ENCODE measurements at regions not wholly inside any gene's neighbourhood (a gene's known extent, or its start where the extent isn't known, plus 50 kb on each side); places are given as distances from the start of the nearest gene placed in this dataset.

GRCh38 chr10:8183241-8183704 lies 128.8 kb downstream of the GATA3 start:
- peak; percentile 70 for FAIRE-seq
- Histone ChIP-seq H3K9me3 (no peaks in the 10 kb centered on the region), H3K4me3 (no peak overlapping the region), H3K27ac (no peak overlapping the region), H3K4me1 (no peaks in the 10 kb centered on the region), H3K4me2 (no peak overlapping the region)
- CTCF ChIA-PET, result no interaction called here
- POLR2A ChIA-PET, result no interaction called here
- 67% methylated on average over 5 of the region's 5 CpGs for WGBS (ENCODE audit: missing lambda C conversion rate)
- no peak for DNase-seq (ENCODE audit: low read depth in 1 of 2, low spot score in 1 of 2)
- no peak for ATAC-seq
- no peak for TF ChIP-seq POLR2A (IDR thresholded peaks at IDR 0.05; ENCODE audit: low read length)
- TF ChIP-seq REST (IDR thresholded peaks at IDR 0.05), result no peak
- TF ChIP-seq E2F6 (IDR thresholded peaks at IDR 0.05; ENCODE audit: borderline replicate concordance, low read depth), result no peak
- TF ChIP-seq PBX3 (IDR thresholded peaks at IDR 0.05), result no peak
- no peak for TF ChIP-seq NFE2L2 (conservative IDR thresholded peaks at IDR 0.05; ENCODE audit: low read length)
- no peak for TF ChIP-seq FOSB (CRISPR knock-in tag; IDR thresholded peaks at IDR 0.05)
- TF ChIP-seq HDAC2 (IDR thresholded peaks at IDR 0.05), result no peak
- no peak for TF ChIP-seq RCOR1 (IDR thresholded peaks at IDR 0.05; ENCODE audit: low read depth, low read length)
- TF ChIP-seq MAX (IDR thresholded peaks at IDR 0.05), result no peak
- TF ChIP-seq BCL3 (IDR thresholded peaks at IDR 0.05), result no peak
- TF ChIP-seq FOSL2 (IDR thresholded peaks at IDR 0.05), result no peak
- no peak for TF ChIP-seq FOSL2 (CRISPR knock-in tag; IDR thresholded peaks at IDR 0.05)
- TF ChIP-seq CTCF (IDR thresholded peaks at IDR 0.05), result no peak
- TF ChIP-seq ESRRA (IDR thresholded peaks at IDR 0.05; ENCODE audit: borderline replicate concordance, low read length), result no peak
- TF ChIP-seq ZNF302 (CRISPR knock-in tag; IDR thresholded peaks at IDR 0.05), result no peak

GRCh38 chr10:8187171-8187666 lies 132.7 kb downstream of the GATA3 start:
- Histone ChIP-seq H3K27ac (no peak overlapping the region), H3K4me1 (no peaks in the 10 kb centered on the region), H3K4me3 (no peak overlapping the region), H3K9me3 (no peaks in the 10 kb centered on the region), H3K4me2 (no peak overlapping the region)
- no peak for DNase-seq (ENCODE audit: low read depth in 1 of 2, low spot score in 1 of 2)
- ATAC-seq, result no peak
- no peak for FAIRE-seq
- ChIA-PET POLR2A (no interaction called here), CTCF (no interaction called here)
- 85% methylated on average over 3 of the region's 3 CpGs for WGBS (ENCODE audit: missing lambda C conversion rate)
- TF ChIP-seq HOXB13 (CRISPR knock-in tag; IDR thresholded peaks at IDR 0.05; ENCODE audit: low read depth), result no peak
- no peak for TF ChIP-seq E2F6 (IDR thresholded peaks at IDR 0.05; ENCODE audit: borderline replicate concordance, low read depth)
- no peak for TF ChIP-seq ZSCAN20 (CRISPR knock-in tag; IDR thresholded peaks at IDR 0.05)
- no peak for TF ChIP-seq SREBF2 (IDR thresholded peaks at IDR 0.05)
- no peak for TF ChIP-seq EHMT2 (IDR thresholded peaks at IDR 0.05; ENCODE audit: low read depth)
- TF ChIP-seq HDAC2 (IDR thresholded peaks at IDR 0.05), result no peak
- no peak for TF ChIP-seq JUN (IDR thresholded peaks at IDR 0.05)
- TF ChIP-seq RCOR1 (IDR thresholded peaks at IDR 0.05; ENCODE audit: low read depth, low read length), result no peak
- TF ChIP-seq FOSB (CRISPR knock-in tag; IDR thresholded peaks at IDR 0.05), result no peak
- no peak for TF ChIP-seq PBX3 (IDR thresholded peaks at IDR 0.05)
- TF ChIP-seq MAX (IDR thresholded peaks at IDR 0.05), result no peak
- TF ChIP-seq RNF2 (IDR thresholded peaks at IDR 0.05; ENCODE audit: borderline replicate concordance, low read depth), result no peak
- TF ChIP-seq JUNB (IDR thresholded peaks at IDR 0.05), result no peak
